ENCODE measurements at regions not wholly inside any gene's neighbourhood (a gene's known extent, or its start where the extent isn't known, plus 50 kb on each side); places are given as distances from the start of the nearest gene placed in this dataset.

- Histone ChIP-seq H3K4me2 (ENCODE audit: low read length) (no peak overlapping the region), H3K4me3 (ENCODE audit: low read length) (no peak overlapping the region)
- BruUV-seq (replicated peaks), result no TSS peak
Measured at GRCh38 chr1:184805667-184806295, 51.1 kb upstream of the EDEM3 start.

More at GRCh38 chr1:184805667-184806295, 51.1 kb upstream of the EDEM3 start:
- peaks cover 28% of the 10 kb centered on the region for H3K4me1 ChIP-seq (ENCODE audit: insufficient read depth, low read length)
- peaks cover 4% of the 10 kb centered on the region for H3F3A ChIP-seq (ENCODE audit: low read length, unreplicated experiment)
- POLR2A ChIA-PET (ENCODE audit: unreplicated experiment), result no interaction called here
- H4K20me1 ChIP-seq (ENCODE audit: low read length), result no peaks in the 10 kb centered on the region
- H3K36me3 ChIP-seq (ENCODE audit: low read depth, low read length), result no peaks in the 10 kb centered on the region
- TF ChIP-seq CTCF (conservative IDR thresholded peaks at IDR 0.05; ENCODE audit: low read depth, low read length) (peak; percentile 78), EZH2phosphoT487 (IDR thresholded peaks at IDR 0.05; ENCODE audit: borderline replicate concordance, low read length) (no peak), EZH2 (IDR thresholded peaks at IDR 0.05; ENCODE audit: low read length, unreplicated experiment) (no peak)
- H3K27ac ChIP-seq (ENCODE audit: low read length), result no peak overlapping the region
- ATAC-seq (peak; percentile 94), DNase-seq (peak; percentile 78)
- no peak overlapping the region for H3K9ac ChIP-seq (ENCODE audit: low read length)
- no peaks in the 10 kb centered on the region for H3K79me2 ChIP-seq (ENCODE audit: low read length)
- CTCF ChIA-PET, result interaction anchor here (1.0 to 1.4 kb wide), 3 partner anchors 170 to 181 kb away, joined by 3 to 9 read pairs (median 8); no protein-coding TSS in a partner anchor
- no peaks in the 10 kb centered on the region for H3K9me2 ChIP-seq (replicated peaks; ENCODE audit: low read length)
- no peaks in the 10 kb centered on the region for H3K9me3 ChIP-seq (ENCODE audit: low read length)
- no peak overlapping the region for H2AFZ ChIP-seq (ENCODE audit: low read length)
- H3K27me3 ChIP-seq (ENCODE audit: low read length), result no peaks in the 10 kb centered on the region
- intact Hi-C loops (cut with micrococcal nuclease), result loop anchor here (1.0 to 5.0 kb wide), 3 partner anchors 51 to 352 kb away; partner anchors contain the start of genes EDEM3, SWT1 and TRMT1L
